Calu3 (cell line): ENCODE measurements at regions not wholly inside any gene's neighbourhood (a gene's known extent, or its start where the extent isn't known, plus 50 kb on each side); places are given as distances from the start of the nearest gene placed in this dataset.
"Not testable (repeated sequence)": the region's sequence is repeated elsewhere in the genome, so short reads cannot be mapped to it uniquely, and the experiment has no call there.

Experiments
- BruUV-seq: library from RNA; stranded (reverse); fragments of 400-500 nt; replicated peaks from 2 replicates; lab custom pipeline; 2021; lab: Mats Ljungman, UMichigan
- CTCF ChIA-PET: fragments of 300-600 bp; sonication (Branson Sonifier 250); formaldehyde crosslinking; loops from one replicate; lab custom pipeline; 2022; ENCODE audit warnings: antibody characterized with exemption; lab: Charles Lee
- DNase-seq: peaks from one replicate; pipeline ENCODE4 v3.0.0; 2022
- H3K27ac Mint-ChIP-seq: one replicate; pipeline ENCODE4 v1.8.0; 2022; ENCODE audit warnings: mixed read lengths; ENCODE audit not compliant: unreplicated experiment
- H3K27me3 Mint-ChIP-seq: one replicate; pipeline ENCODE4 v1.8.0; 2022; ENCODE audit warnings: mixed read lengths; ENCODE audit not compliant: unreplicated experiment
- H3K36me3 Mint-ChIP-seq: one replicate; pipeline ENCODE4 v1.8.0; 2022; ENCODE audit warnings: mild to moderate bottlenecking, moderate library complexity, mixed read lengths; ENCODE audit not compliant: insufficient read depth, unreplicated experiment
- H3K4me1 Mint-ChIP-seq: one replicate; pipeline ENCODE4 v1.8.0; 2022; ENCODE audit warnings: mild to moderate bottlenecking, low read depth, mixed read lengths; ENCODE audit not compliant: unreplicated experiment
- H3K4me3 Mint-ChIP-seq: one replicate; pipeline ENCODE4 v1.8.0; 2022; ENCODE audit warnings: mild to moderate bottlenecking, low read depth, moderate library complexity, mixed read lengths; ENCODE audit not compliant: unreplicated experiment
- H3K9me3 Mint-ChIP-seq: one replicate; pipeline ENCODE4 v1.8.0; 2022; ENCODE audit warnings: low read depth, mixed read lengths; ENCODE audit not compliant: unreplicated experiment
- CTCF ChIP-seq: fragments of 200-600 bp; IDR thresholded peaks from one replicate; pipeline ENCODE4 v1.8.0; 2022; ENCODE audit warnings: antibody characterized with exemption; ENCODE audit not compliant: unreplicated experiment
- intact Hi-C: fragments of 100-400 bp; cut with micrococcal nuclease; formaldehyde crosslinking; loops from one replicate; pipeline ENCODE4 v1.10.0; 2022; ENCODE audit not compliant: unreplicated experiment

- no TSS peak for BruUV-seq
- CTCF ChIA-PET = no interaction called here
- H3K36me3 Mint-ChIP-seq = no peaks in the 10 kb centered on the region
- DNase-seq = no peak
- no peaks in the 10 kb centered on the region for H3K4me1 Mint-ChIP-seq
- no peak for TF ChIP-seq CTCF
- peaks cover 25% of the 10 kb centered on the region for H3K9me3 Mint-ChIP-seq
- intact Hi-C loops = no loop called here
- H3K27me3 Mint-ChIP-seq = no peaks in the 10 kb centered on the region
- H3K27ac Mint-ChIP-seq = no peak overlapping the region
- no peak overlapping the region for H3K4me3 Mint-ChIP-seq
Measured at GRCh38 chr20:55533632-55534031, 471.7 kb downstream of the CBLN4 start.

- CTCF ChIA-PET = no interaction called here
- H3K4me3 Mint-ChIP-seq = no peak overlapping the region
- no TSS peak for BruUV-seq
Measured at GRCh38 chr20:55530763-55531162, 474.6 kb downstream of the CBLN4 start.

GRCh38 chr20:55528482-55528881, 476.8 kb downstream of the CBLN4 start:
- Mint-ChIP-seq H3K27ac (no peak overlapping the region), H3K36me3 (no peaks in the 10 kb centered on the region), H3K4me1 (no peaks in the 10 kb centered on the region), H3K4me3 (no peak overlapping the region), H3K27me3 (no peaks in the 10 kb centered on the region), H3K9me3 (peaks cover 10% of the 10 kb centered on the region)
- no TSS peak for BruUV-seq
- TF ChIP-seq CTCF = no peak
- no peak for DNase-seq
- CTCF ChIA-PET = no interaction called here
- intact Hi-C loops = no loop called here

More at GRCh38 chr20:55530763-55531162, 474.6 kb downstream of the CBLN4 start:
- intact Hi-C loops = no loop called here
- Mint-ChIP-seq H3K9me3 (peaks cover 18% of the 10 kb centered on the region), H3K36me3 (no peaks in the 10 kb centered on the region), H3K27me3 (no peaks in the 10 kb centered on the region), H3K4me1 (no peaks in the 10 kb centered on the region), H3K27ac (no peak overlapping the region)
- DNase-seq = no peak
- no peak for TF ChIP-seq CTCF

- no peak for DNase-seq
- Mint-ChIP-seq H3K27me3 (no peaks in the 10 kb centered on the region), H3K36me3 (no peaks in the 10 kb centered on the region), H3K27ac (no peak overlapping the region), H3K9me3 (peaks cover 13% of the 10 kb centered on the region), H3K4me1 (no peaks in the 10 kb centered on the region), H3K4me3 (no peak overlapping the region)
- no TSS peak for BruUV-seq
- no peak for TF ChIP-seq CTCF
- intact Hi-C loops = no loop called here
- CTCF ChIA-PET = no interaction called here
Measured at GRCh38 chr20:55522296-55522815, 483.0 kb downstream of the CBLN4 start.

- H3K27me3 Mint-ChIP-seq, intact Hi-C loops, BruUV-seq, H3K27ac Mint-ChIP-seq, H3K4me3 Mint-ChIP-seq, DNase-seq, H3K4me1 Mint-ChIP-seq, H3K36me3 Mint-ChIP-seq, CTCF ChIA-PET: not testable (repeated sequence)
- H3K9me3 Mint-ChIP-seq = peaks cover 17% of the 10 kb centered on the region
Measured at GRCh38 chr20:55517584-55517983, 487.7 kb downstream of the CBLN4 start.
